Liver (tissue), 8 donors: ENCODE measurements at regions not wholly inside any gene's neighbourhood (a gene's known extent, or its start where the extent isn't known, plus 50 kb on each side); places are given as distances from the start of the nearest gene placed in this dataset.

Experiments used
- DNase-seq: peaks from one replicate; pipeline ENCODE4 v3.0.0-alpha.2; 2017; ENCODE audit warnings: low spot score
- H3K27ac ChIP-seq, 2 donors: one replicate each; pipeline ENCODE4 v1.7.0; 2013; ENCODE audit warnings: inconsistent platforms in 2 of 2, low read length in 2 of 2, control low read depth in 1 of 2, low read depth in 1 of 2, mild to moderate bottlenecking in 1 of 2
- H3K27me3 ChIP-seq, 4 donors: one replicate each; pipeline versions ENCODE4 v1.6.1 to v1.7.0; 2013; ENCODE audit warnings: low read length in 3 of 4, inconsistent platforms in 1 of 4, mild to moderate bottlenecking in 1 of 4, moderate library complexity in 1 of 4; ENCODE audit not compliant: control insufficient read depth in 4 of 4, insufficient read depth in 4 of 4
- H3K36me3 ChIP-seq, 4 donors: one replicate each; pipeline versions ENCODE4 v1.6.1 to v1.7.0; 2013; ENCODE audit warnings: low read length in 3 of 4, mild to moderate bottlenecking in 3 of 4, low read depth in 1 of 4, moderate library complexity in 1 of 4; ENCODE audit not compliant: control insufficient read depth in 4 of 4, insufficient read depth in 3 of 4
- H3K4me1 ChIP-seq, 4 donors: one replicate each; pipeline versions ENCODE4 v1.6.1 to v1.7.0; 2013; ENCODE audit warnings: low read length in 3 of 4, mild to moderate bottlenecking in 3 of 4, moderate library complexity in 1 of 4; ENCODE audit not compliant: control insufficient read depth in 4 of 4, insufficient read depth in 4 of 4
- H3K4me3 ChIP-seq, 3 donors: one replicate each; pipeline versions ENCODE4 v1.6.1 to v1.7.0; 2013; ENCODE audit warnings: low read length in 3 of 3, control low read depth in 1 of 3, low read depth in 1 of 3, mild to moderate bottlenecking in 1 of 3
- H3K9ac ChIP-seq, 2 donors: one replicate each; pipeline ENCODE4 v1.7.0; 2013; ENCODE audit warnings: low read length in 2 of 2, mild to moderate bottlenecking in 2 of 2, moderate library complexity in 2 of 2, control low read depth in 1 of 2, low read depth in 1 of 2
- H3K9me3 ChIP-seq, 4 donors: one replicate each; pipeline versions ENCODE4 v1.6.1 to v1.7.0; 2013; ENCODE audit warnings: low read length in 3 of 4; ENCODE audit not compliant: control insufficient read depth in 4 of 4
- EGR1 ChIP-seq, 2 donors: IDR thresholded peaks; 2 replicates each; pipeline ENCODE4 v1.6.1; 2016 to 2018; ENCODE audit warnings: antibody characterized with exemption in 2 of 2, low read depth in 2 of 2
- FOXA2 ChIP-seq: IDR thresholded peaks from 2 replicates; pipeline ENCODE4 v1.6.1; 2016; ENCODE audit warnings: antibody characterized with exemption
- HNF4A ChIP-seq, 2 donors: conservative IDR thresholded peaks; 2 replicates each; pipeline ENCODE4 v1.6.1; 2016; ENCODE audit warnings: antibody characterized with exemption in 2 of 2, mild to moderate bottlenecking in 2 of 2
- HNF4G ChIP-seq: IDR thresholded peaks from 2 replicates; pipeline ENCODE4 v1.6.1; 2016; ENCODE audit warnings: antibody characterized with exemption
- NR2F2 ChIP-seq: IDR thresholded peaks from 2 replicates; pipeline ENCODE4 v1.6.1; 2016; ENCODE audit warnings: antibody characterized with exemption
- RAD21 ChIP-seq, 2 donors: IDR thresholded peaks; 2 replicates each; pipeline ENCODE4 v1.6.1; 2016; ENCODE audit warnings: antibody characterized with exemption in 2 of 2, mild to moderate bottlenecking in 2 of 2
- WGBS: extraction: QIAGEN DNeasy Blood & Tissue Kit; methylation state at CpG from one replicate; pipeline ENCODE4 v1.1.7; 2013; 5-methylcytosine and 5-hydroxymethylcytosine counted together
- TF ChIP-seq, protein P1 (sequence below): IDR thresholded peaks from 2 replicates; pipeline ENCODE4 v1.6.1; 2016; ENCODE audit warnings: antibody characterized with exemption, mild to moderate bottlenecking
- TF ChIP-seq, protein P2 (sequence below): IDR thresholded peaks from 2 replicates; pipeline ENCODE4 v1.6.1; 2016; ENCODE audit warnings: antibody characterized with exemption
- TF ChIP-seq, protein P3 (sequence below): IDR thresholded peaks from 2 replicates; pipeline ENCODE4 v1.6.1; 2016; ENCODE audit warnings: antibody characterized with exemption
- TF ChIP-seq, protein P4 (sequence below): IDR thresholded peaks from 2 replicates; pipeline ENCODE4 v1.6.1; 2016; ENCODE audit warnings: antibody characterized with exemption
- TF ChIP-seq, protein P5 (sequence below): fragments of 150-350 bp; IDR thresholded peaks from 2 replicates; pipeline ENCODE4 v1.5.1; 2017; ENCODE audit warnings: improper control_type of control experiment, low read depth, low read length; ENCODE audit not compliant: missing input control
- donor health status: healthy.
- donor health status: healthy.
- donor health status: healthy.
- donor health status: healthy.
- donor health status: healthy.

DNA sequence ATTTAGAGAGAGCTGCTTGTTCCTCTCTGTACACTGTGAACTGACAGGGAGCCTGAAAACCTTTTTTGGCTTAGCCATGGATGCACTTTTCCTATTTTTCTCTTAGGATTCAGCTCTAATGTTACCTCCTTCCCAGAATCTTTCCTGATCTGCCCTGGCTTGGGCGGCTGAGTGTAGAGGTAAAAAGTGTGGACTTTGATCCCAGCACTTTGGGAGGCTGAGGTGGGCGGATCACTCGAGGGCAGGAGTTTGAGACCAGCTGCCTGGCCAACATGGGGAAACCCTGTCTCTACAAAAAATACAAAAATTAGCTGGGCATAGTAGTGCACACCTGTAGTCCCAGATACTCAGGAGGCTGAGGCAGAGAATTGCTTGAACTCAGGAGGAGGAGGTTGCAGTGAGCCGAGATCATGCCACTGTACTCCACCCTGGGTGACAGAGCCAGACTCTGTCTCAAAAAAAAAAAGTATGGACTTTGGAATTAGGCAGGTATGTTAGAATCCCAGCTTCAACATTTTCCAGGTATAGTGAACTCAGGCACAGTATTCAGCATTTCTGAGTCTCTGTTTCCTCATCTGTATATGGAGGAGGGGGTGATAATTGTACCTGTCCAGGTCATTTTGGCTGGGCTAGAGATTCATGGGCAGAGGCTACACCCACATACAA, 212.5 kb upstream of the EEF2KMT start:
- Histone ChIP-seq H3K4me3 (no peak overlapping the region), H3K4me1 (no peaks in the 10 kb centered on the region), H3K9me3 (peaks cover 0 to 6% (median 1%) of the 10 kb centered on the region in 4 donors), H3K36me3 (no peaks in the 10 kb centered on the region), H3K9ac (no peak overlapping the region), H3K27ac (no peak overlapping the region), H3K27me3 (no peaks in the 10 kb centered on the region)
- 48% methylated on average over 4 of the region's 4 CpGs for WGBS
- no peak for DNase-seq
- TF ChIP-seq EGR1 (IDR thresholded peaks at IDR 0.05; ENCODE audit: low read depth in 2 of 2), result no peak
- TF ChIP-seq NR2F2, result no peak
- TF ChIP-seq, protein P1, sequence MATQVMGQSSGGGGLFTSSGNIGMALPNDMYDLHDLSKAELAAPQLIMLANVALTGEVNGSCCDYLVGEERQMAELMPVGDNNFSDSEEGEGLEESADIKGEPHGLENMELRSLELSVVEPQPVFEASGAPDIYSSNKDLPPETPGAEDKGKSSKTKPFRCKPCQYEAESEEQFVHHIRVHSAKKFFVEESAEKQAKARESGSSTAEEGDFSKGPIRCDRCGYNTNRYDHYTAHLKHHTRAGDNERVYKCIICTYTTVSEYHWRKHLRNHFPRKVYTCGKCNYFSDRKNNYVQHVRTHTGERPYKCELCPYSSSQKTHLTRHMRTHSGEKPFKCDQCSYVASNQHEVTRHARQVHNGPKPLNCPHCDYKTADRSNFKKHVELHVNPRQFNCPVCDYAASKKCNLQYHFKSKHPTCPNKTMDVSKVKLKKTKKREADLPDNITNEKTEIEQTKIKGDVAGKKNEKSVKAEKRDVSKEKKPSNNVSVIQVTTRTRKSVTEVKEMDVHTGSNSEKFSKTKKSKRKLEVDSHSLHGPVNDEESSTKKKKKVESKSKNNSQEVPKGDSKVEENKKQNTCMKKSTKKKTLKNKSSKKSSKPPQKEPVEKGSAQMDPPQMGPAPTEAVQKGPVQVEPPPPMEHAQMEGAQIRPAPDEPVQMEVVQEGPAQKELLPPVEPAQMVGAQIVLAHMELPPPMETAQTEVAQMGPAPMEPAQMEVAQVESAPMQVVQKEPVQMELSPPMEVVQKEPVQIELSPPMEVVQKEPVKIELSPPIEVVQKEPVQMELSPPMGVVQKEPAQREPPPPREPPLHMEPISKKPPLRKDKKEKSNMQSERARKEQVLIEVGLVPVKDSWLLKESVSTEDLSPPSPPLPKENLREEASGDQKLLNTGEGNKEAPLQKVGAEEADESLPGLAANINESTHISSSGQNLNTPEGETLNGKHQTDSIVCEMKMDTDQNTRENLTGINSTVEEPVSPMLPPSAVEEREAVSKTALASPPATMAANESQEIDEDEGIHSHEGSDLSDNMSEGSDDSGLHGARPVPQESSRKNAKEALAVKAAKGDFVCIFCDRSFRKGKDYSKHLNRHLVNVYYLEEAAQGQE, result no peak
- TF ChIP-seq HNF4G, result no peak

DNA sequence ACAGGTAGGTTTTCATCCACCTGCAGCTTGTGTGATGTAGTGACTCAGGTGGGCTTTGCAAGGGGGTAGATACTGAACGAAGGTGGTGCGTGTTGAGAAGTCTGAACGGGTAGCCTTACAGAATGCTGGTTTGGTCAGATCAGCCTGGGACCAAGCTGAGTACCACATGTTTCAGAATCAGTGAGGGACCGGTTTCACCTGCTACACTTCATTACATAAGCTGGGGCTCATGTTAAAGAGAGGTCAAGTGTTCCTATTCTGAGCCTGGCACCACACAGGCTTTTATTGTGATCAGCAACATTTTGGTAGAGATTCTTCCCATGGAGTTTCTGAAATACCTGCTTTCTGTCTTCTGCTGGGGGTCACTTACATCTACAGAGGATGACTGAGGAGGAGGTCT, 207.4 kb upstream of the EEF2KMT start:
- no peak for TF ChIP-seq FOXA2
- TF ChIP-seq, protein P2, sequence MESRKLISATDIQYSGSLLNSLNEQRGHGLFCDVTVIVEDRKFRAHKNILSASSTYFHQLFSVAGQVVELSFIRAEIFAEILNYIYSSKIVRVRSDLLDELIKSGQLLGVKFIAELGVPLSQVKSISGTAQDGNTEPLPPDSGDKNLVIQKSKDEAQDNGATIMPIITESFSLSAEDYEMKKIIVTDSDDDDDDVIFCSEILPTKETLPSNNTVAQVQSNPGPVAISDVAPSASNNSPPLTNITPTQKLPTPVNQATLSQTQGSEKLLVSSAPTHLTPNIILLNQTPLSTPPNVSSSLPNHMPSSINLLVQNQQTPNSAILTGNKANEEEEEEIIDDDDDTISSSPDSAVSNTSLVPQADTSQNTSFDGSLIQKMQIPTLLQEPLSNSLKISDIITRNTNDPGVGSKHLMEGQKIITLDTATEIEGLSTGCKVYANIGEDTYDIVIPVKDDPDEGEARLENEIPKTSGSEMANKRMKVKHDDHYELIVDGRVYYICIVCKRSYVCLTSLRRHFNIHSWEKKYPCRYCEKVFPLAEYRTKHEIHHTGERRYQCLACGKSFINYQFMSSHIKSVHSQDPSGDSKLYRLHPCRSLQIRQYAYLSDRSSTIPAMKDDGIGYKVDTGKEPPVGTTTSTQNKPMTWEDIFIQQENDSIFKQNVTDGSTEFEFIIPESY, result no peak
- TF ChIP-seq, protein P3, sequence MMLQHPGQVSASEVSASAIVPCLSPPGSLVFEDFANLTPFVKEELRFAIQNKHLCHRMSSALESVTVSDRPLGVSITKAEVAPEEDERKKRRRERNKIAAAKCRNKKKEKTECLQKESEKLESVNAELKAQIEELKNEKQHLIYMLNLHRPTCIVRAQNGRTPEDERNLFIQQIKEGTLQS, result no peak
- TF ChIP-seq NR2F2, result no peak
- no peak for TF ChIP-seq HNF4G
- TF ChIP-seq, protein P4, sequence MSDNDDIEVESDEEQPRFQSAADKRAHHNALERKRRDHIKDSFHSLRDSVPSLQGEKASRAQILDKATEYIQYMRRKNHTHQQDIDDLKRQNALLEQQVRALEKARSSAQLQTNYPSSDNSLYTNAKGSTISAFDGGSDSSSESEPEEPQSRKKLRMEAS, result no peak
- TF ChIP-seq RAD21 (IDR thresholded peaks at IDR 0.05), result no peak
- TF ChIP-seq HNF4A (conservative IDR thresholded peaks at IDR 0.05), result no peak
- TF ChIP-seq, protein P5, sequence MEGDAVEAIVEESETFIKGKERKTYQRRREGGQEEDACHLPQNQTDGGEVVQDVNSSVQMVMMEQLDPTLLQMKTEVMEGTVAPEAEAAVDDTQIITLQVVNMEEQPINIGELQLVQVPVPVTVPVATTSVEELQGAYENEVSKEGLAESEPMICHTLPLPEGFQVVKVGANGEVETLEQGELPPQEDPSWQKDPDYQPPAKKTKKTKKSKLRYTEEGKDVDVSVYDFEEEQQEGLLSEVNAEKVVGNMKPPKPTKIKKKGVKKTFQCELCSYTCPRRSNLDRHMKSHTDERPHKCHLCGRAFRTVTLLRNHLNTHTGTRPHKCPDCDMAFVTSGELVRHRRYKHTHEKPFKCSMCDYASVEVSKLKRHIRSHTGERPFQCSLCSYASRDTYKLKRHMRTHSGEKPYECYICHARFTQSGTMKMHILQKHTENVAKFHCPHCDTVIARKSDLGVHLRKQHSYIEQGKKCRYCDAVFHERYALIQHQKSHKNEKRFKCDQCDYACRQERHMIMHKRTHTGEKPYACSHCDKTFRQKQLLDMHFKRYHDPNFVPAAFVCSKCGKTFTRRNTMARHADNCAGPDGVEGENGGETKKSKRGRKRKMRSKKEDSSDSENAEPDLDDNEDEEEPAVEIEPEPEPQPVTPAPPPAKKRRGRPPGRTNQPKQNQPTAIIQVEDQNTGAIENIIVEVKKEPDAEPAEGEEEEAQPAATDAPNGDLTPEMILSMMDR, result no peak
- TF ChIP-seq, protein P1, result no peak
- WGBS, result 77% methylated on average over 4 of the region's 4 CpGs
- H3K9me3 ChIP-seq, result peaks cover 0 to 11% (median 5%) of the 10 kb centered on the region in 4 donors

More for the DNA sequence above, 207.4 kb upstream of the EEF2KMT start:
- no peak overlapping the region for H3K4me3 ChIP-seq
- H3K27ac ChIP-seq, result no peak overlapping the region
- H3K27me3 ChIP-seq, result peaks cover 0 to 5% (median 0%) of the 10 kb centered on the region in 4 donors
- DNase-seq, result no peak
- no peaks in the 10 kb centered on the region for H3K36me3 ChIP-seq
- H3K4me1 ChIP-seq, result no peaks in the 10 kb centered on the region
- no peak overlapping the region for H3K9ac ChIP-seq
